ENCODE measurements at regions not wholly inside any gene's neighbourhood (a gene's known extent, or its start where the extent isn't known, plus 50 kb on each side); places are given as distances from the start of the nearest gene placed in this dataset.

GRCh38 chr6:14831937-14832336, 413.9 kb upstream of the JARID2 start:
- DNase-seq (ENCODE audit: low read depth in 2 of 2), result no peak
- Histone ChIP-seq H3K27me3 (ENCODE audit: control insufficient read depth, insufficient read depth, low read length) (no peaks in the 10 kb centered on the region), H3K27ac (ENCODE audit: insufficient read depth, low read length) (no peak overlapping the region), H3K4me1 (ENCODE audit: control insufficient read depth, extremely low read depth, insufficient read depth, low read length) (no peaks in the 10 kb centered on the region), H3K79me2 (ENCODE audit: control insufficient read depth, insufficient read depth, low read length) (no peaks in the 10 kb centered on the region), H3K4me3 (replicated peaks in 1 of 4; ENCODE audit: control extremely low read depth in 1 of 4, insufficient read depth in 1 of 4, low read depth in 3 of 4, low read length in 4 of 4) (no peak overlapping the region), H3K4me2 (ENCODE audit: extremely low read depth, insufficient read depth, low read length) (no peak overlapping the region), H3K9me3 (ENCODE audit: control insufficient read depth, insufficient read depth, low read depth, low read length) (no peaks in the 10 kb centered on the region), H3K9ac (ENCODE audit: insufficient read depth, low read length) (no peak overlapping the region), H3K36me3 (ENCODE audit: control insufficient read depth, insufficient read depth, low read length) (no peaks in the 10 kb centered on the region), H2AFZ (ENCODE audit: low read length) (no peak overlapping the region), H4K20me1 (ENCODE audit: control insufficient read depth, extremely low read depth, insufficient read depth, low read length) (no peaks in the 10 kb centered on the region)
- TF ChIP-seq CTCF (conservative IDR thresholded peaks at IDR 0.05 in 1 of 2, IDR thresholded peaks at IDR 0.05 in 1 of 2; ENCODE audit: low read depth in 1 of 2, low read length in 2 of 2) (no peak), EZH2 (IDR thresholded peaks at IDR 0.05; ENCODE audit: low read length, missing control alignments) (no peak)

GRCh38 chr6:14832427-14832826, 413.4 kb upstream of the JARID2 start:
- Histone ChIP-seq H3K79me2 (ENCODE audit: control insufficient read depth, insufficient read depth, low read length) (no peaks in the 10 kb centered on the region), H3K9ac (ENCODE audit: insufficient read depth, low read length) (no peak overlapping the region), H3K36me3 (ENCODE audit: control insufficient read depth, insufficient read depth, low read length) (no peaks in the 10 kb centered on the region), H3K27me3 (ENCODE audit: control insufficient read depth, insufficient read depth, low read length) (no peaks in the 10 kb centered on the region), H3K9me3 (ENCODE audit: control insufficient read depth, insufficient read depth, low read depth, low read length) (no peaks in the 10 kb centered on the region), H3K4me3 (replicated peaks in 1 of 4; ENCODE audit: control extremely low read depth in 1 of 4, insufficient read depth in 1 of 4, low read depth in 3 of 4, low read length in 4 of 4) (no peak overlapping the region), H3K4me2 (ENCODE audit: extremely low read depth, insufficient read depth, low read length) (no peak overlapping the region), H2AFZ (ENCODE audit: low read length) (no peak overlapping the region), H4K20me1 (ENCODE audit: control insufficient read depth, extremely low read depth, insufficient read depth, low read length) (no peaks in the 10 kb centered on the region), H3K4me1 (ENCODE audit: control insufficient read depth, extremely low read depth, insufficient read depth, low read length) (no peaks in the 10 kb centered on the region), H3K27ac (ENCODE audit: insufficient read depth, low read length) (no peak overlapping the region)
- DNase-seq (ENCODE audit: low read depth in 2 of 2), result no peak
- TF ChIP-seq EZH2 (IDR thresholded peaks at IDR 0.05; ENCODE audit: low read length, missing control alignments), result no peak
- TF ChIP-seq CTCF (conservative IDR thresholded peaks at IDR 0.05 in 1 of 2, IDR thresholded peaks at IDR 0.05 in 1 of 2; ENCODE audit: low read depth in 1 of 2, low read length in 2 of 2), result no peak

GRCh38 chr6:14834851-14835530, 410.9 kb upstream of the JARID2 start:
- TF ChIP-seq EZH2 (IDR thresholded peaks at IDR 0.05; ENCODE audit: low read length, missing control alignments), result no peak
- no peak for TF ChIP-seq CTCF (conservative IDR thresholded peaks at IDR 0.05 in 1 of 2, IDR thresholded peaks at IDR 0.05 in 1 of 2; ENCODE audit: low read depth in 1 of 2, low read length in 2 of 2)
- Histone ChIP-seq H3K36me3 (ENCODE audit: control insufficient read depth, insufficient read depth, low read length) (no peaks in the 10 kb centered on the region), H3K4me1 (ENCODE audit: control insufficient read depth, extremely low read depth, insufficient read depth, low read length) (no peaks in the 10 kb centered on the region), H3K9me3 (ENCODE audit: control insufficient read depth, insufficient read depth, low read depth, low read length) (no peaks in the 10 kb centered on the region), H4K20me1 (ENCODE audit: control insufficient read depth, extremely low read depth, insufficient read depth, low read length) (no peaks in the 10 kb centered on the region), H3K9ac (ENCODE audit: insufficient read depth, low read length) (no peak overlapping the region), H3K27ac (ENCODE audit: insufficient read depth, low read length) (no peak overlapping the region), H2AFZ (ENCODE audit: low read length) (no peak overlapping the region), H3K4me2 (ENCODE audit: extremely low read depth, insufficient read depth, low read length) (no peak overlapping the region), H3K79me2 (ENCODE audit: control insufficient read depth, insufficient read depth, low read length) (no peaks in the 10 kb centered on the region), H3K4me3 (replicated peaks in 1 of 4; ENCODE audit: control extremely low read depth in 1 of 4, insufficient read depth in 1 of 4, low read depth in 3 of 4, low read length in 4 of 4) (no peak overlapping the region), H3K27me3 (ENCODE audit: control insufficient read depth, insufficient read depth, low read length) (no peaks in the 10 kb centered on the region)
- DNase-seq (ENCODE audit: low read depth in 2 of 2), result no peak
